ENCODE measurements at regions not wholly inside any gene's neighbourhood (a gene's known extent, or its start where the extent isn't known, plus 50 kb on each side); places are given as distances from the start of the nearest gene placed in this dataset.

- TF ChIP-seq REST (IDR thresholded peaks at IDR 0.05; ENCODE audit: unreplicated experiment) (no peak), EZH2phosphoT487 (IDR thresholded peaks at IDR 0.05; ENCODE audit: unreplicated experiment) (no peak), ZNF331 (CRISPR knock-in tag; IDR thresholded peaks at IDR 0.05; ENCODE audit: low read depth) (no peak), JUNB (IDR thresholded peaks at IDR 0.05; ENCODE audit: unreplicated experiment) (no peak), POLR2AphosphoS5 (IDR thresholded peaks at IDR 0.05; ENCODE audit: low read depth) (no peak), ETS1 (IDR thresholded peaks at IDR 0.05) (no peak), CREB1 (CRISPR knock-in tag; IDR thresholded peaks at IDR 0.05; ENCODE audit: low read depth) (no peak), EZH2 (IDR thresholded peaks at IDR 0.05; ENCODE audit: low read depth, unreplicated experiment) (no peak), ZNF114 (CRISPR knock-in tag; IDR thresholded peaks at IDR 0.05) (no peak), CTCF (conservative IDR thresholded peaks at IDR 0.05; ENCODE audit: low read depth in 2 of 2) (no peak), NANOG (IDR thresholded peaks at IDR 0.05; ENCODE audit: borderline replicate concordance) (no peak)
Measured at GRCh38 chr6:14770040-14770439, 475.8 kb upstream of the JARID2 start (continued).

- no peaks in the 10 kb centered on the region for H3K36me3 Mint-ChIP-seq (ENCODE audit: low read depth)
- TF ChIP-seq ZNF114 (CRISPR knock-in tag; IDR thresholded peaks at IDR 0.05), result no peak
- TF ChIP-seq CREB1 (CRISPR knock-in tag; IDR thresholded peaks at IDR 0.05; ENCODE audit: low read depth), result no peak
- TF ChIP-seq, protein P1, sequence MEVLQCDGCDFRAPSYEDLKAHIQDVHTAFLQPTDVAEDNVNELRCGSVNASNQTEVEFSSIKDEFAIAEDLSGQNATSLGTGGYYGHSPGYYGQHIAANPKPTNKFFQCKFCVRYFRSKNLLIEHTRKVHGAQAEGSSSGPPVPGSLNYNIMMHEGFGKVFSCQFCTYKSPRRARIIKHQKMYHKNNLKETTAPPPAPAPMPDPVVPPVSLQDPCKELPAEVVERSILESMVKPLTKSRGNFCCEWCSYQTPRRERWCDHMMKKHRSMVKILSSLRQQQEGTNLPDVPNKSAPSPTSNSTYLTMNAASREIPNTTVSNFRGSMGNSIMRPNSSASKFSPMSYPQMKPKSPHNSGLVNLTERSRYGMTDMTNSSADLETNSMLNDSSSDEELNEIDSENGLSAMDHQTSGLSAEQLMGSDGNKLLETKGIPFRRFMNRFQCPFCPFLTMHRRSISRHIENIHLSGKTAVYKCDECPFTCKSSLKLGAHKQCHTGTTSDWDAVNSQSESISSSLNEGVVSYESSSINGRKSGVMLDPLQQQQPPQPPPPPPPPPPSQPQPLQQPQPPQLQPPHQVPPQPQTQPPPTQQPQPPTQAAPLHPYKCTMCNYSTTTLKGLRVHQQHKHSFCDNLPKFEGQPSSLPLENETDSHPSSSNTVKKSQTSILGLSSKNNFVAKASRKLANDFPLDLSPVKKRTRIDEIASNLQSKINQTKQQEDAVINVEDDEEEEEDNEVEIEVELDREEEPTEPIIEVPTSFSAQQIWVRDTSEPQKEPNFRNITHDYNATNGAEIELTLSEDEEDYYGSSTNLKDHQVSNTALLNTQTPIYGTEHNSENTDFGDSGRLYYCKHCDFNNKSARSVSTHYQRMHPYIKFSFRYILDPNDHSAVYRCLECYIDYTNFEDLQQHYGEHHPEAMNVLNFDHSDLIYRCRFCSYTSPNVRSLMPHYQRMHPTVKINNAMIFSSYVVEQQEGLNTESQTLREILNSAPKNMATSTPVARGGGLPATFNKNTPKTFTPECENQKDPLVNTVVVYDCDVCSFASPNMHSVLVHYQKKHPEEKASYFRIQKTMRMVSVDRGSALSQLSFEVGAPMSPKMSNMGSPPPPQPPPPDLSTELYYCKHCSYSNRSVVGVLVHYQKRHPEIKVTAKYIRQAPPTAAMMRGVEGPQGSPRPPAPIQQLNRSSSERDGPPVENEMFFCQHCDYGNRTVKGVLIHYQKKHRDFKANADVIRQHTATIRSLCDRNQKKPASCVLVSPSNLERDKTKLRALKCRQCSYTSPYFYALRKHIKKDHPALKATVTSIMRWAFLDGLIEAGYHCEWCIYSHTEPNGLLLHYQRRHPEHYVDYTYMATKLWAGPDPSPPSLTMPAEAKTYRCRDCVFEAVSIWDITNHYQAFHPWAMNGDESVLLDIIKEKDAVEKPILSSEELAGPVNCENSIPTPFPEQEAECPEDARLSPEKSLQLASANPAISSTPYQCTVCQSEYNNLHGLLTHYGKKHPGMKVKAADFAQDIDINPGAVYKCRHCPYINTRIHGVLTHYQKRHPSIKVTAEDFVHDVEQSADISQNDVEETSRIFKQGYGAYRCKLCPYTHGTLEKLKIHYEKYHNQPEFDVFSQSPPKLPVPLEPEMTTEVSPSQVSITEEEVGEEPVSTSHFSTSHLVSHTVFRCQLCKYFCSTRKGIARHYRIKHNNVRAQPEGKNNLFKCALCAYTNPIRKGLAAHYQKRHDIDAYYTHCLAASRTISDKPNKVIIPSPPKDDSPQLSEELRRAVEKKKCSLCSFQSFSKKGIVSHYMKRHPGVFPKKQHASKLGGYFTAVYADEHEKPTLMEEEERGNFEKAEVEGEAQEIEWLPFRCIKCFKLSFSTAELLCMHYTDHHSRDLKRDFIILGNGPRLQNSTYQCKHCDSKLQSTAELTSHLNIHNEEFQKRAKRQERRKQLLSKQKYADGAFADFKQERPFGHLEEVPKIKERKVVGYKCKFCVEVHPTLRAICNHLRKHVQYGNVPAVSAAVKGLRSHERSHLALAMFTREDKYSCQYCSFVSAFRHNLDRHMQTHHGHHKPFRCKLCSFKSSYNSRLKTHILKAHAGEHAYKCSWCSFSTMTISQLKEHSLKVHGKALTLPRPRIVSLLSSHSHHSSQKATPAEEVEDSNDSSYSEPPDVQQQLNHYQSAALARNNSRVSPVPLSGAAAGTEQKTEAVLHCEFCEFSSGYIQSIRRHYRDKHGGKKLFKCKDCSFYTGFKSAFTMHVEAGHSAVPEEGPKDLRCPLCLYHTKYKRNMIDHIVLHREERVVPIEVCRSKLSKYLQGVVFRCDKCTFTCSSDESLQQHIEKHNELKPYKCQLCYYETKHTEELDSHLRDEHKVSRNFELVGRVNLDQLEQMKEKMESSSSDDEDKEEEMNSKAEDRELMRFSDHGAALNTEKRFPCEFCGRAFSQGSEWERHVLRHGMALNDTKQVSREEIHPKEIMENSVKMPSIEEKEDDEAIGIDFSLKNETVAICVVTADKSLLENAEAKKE (CRISPR knock-in tag; IDR thresholded peaks at IDR 0.05), result no peak
- no peak for TF ChIP-seq ZNF331 (CRISPR knock-in tag; IDR thresholded peaks at IDR 0.05; ENCODE audit: low read depth)
Measured at GRCh38 chr6:14770572-14770971, 475.3 kb upstream of the JARID2 start.

More at GRCh38 chr6:14770572-14770971, 475.3 kb upstream of the JARID2 start:
- no peak overlapping the region for H2AFZ ChIP-seq
- H3K4me2 ChIP-seq, result no peak overlapping the region
- no peaks in the 10 kb centered on the region for H3K27me3 ChIP-seq (ENCODE audit: insufficient read depth)
- DNase-seq (ENCODE audit: low spot score), result no peak
- H4K20me1 ChIP-seq (replicated peaks; ENCODE audit: insufficient read depth), result no peaks in the 10 kb centered on the region
- H3K4me3 Mint-ChIP-seq, result no peak overlapping the region
- peaks cover 8% of the 10 kb centered on the region; the same call in 1 of the 2 replicates for H3K4me1 ChIP-seq (ENCODE audit: insufficient read depth)
- no peak overlapping the region for H3K4me3 ChIP-seq
- no peak overlapping the region for H3K27ac ChIP-seq (ENCODE audit: low read depth)
- no peaks in the 10 kb centered on the region for H3K36me3 ChIP-seq (ENCODE audit: insufficient read depth)
- no peaks in the 10 kb centered on the region; the same call in 1 of the 3 replicates for H3K9me3 Mint-ChIP-seq
- H3K27ac Mint-ChIP-seq, result no peak overlapping the region
- no peaks in the 10 kb centered on the region; the same call in 1 of the 2 replicates for H3K79me2 ChIP-seq (replicated peaks; ENCODE audit: insufficient read depth)
- H3K27me3 Mint-ChIP-seq (ENCODE audit: insufficient read depth, low read depth, poor library complexity), result peaks cover 5% of the 10 kb centered on the region
- no peaks in the 10 kb centered on the region; the same call in 1 of the 2 replicates for H3F3A ChIP-seq (replicated peaks; ENCODE audit: low read depth)
- peaks cover 10% of the 10 kb centered on the region for H3K9me2 ChIP-seq (ENCODE audit: insufficient read depth)
- ATAC-seq, result no peak
- H3K4me1 Mint-ChIP-seq, result peaks cover 8% of the 10 kb centered on the region; the same call in 2 of the 3 replicates
